ENCODE measurements at regions not wholly inside any gene's neighbourhood (a gene's known extent, or its start where the extent isn't known, plus 50 kb on each side); places are given as distances from the start of the nearest gene placed in this dataset.
"Not testable (repeated sequence)": the region's sequence is repeated elsewhere in the genome, so short reads cannot be mapped to it uniquely, and the experiment has no call there.

DNA sequence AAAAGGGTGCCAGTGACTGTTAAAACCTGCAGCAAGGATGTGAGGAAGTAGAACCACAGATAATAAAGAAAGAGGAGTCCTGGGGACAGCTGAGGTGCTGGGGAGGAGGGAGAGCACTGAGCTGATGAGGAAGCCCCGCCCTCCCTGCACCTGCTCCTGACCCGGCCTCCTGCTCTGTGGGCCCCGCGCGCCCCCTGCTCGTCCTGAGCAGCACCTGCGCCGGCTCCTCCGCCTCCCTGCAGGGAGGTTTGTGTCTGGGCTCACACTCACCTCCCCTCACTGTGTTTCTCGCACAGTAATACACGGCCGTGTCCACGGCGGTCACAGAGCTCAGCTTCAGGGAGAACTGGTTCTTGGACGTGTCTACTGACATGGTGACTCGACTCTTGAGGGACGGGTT, 797.6 kb downstream of the TMEM121 start:
- peak; percentile 24 for DNase-seq (ENCODE audit: low read depth)

DNA sequence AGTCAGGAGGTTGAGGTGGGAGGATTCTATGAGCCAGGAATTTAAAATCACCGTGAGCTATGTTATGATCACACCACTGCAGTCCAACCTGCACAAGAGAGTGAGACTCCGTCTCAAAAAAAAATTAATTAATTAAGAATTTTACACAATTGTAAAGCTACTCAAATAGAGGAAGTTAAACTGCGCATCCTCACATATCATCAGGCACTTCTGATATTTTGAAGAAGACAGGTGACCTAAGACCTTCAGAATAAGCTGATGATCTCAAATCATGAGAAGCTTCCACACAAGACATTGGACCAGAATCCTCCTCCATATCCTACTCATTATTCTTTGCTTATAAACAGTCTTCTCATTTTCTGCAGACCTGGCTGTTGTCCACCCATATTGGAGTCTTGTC, 800.9 kb downstream of the TMEM121 start:
- DNase-seq (ENCODE audit: low read depth), result no peak

DNA sequence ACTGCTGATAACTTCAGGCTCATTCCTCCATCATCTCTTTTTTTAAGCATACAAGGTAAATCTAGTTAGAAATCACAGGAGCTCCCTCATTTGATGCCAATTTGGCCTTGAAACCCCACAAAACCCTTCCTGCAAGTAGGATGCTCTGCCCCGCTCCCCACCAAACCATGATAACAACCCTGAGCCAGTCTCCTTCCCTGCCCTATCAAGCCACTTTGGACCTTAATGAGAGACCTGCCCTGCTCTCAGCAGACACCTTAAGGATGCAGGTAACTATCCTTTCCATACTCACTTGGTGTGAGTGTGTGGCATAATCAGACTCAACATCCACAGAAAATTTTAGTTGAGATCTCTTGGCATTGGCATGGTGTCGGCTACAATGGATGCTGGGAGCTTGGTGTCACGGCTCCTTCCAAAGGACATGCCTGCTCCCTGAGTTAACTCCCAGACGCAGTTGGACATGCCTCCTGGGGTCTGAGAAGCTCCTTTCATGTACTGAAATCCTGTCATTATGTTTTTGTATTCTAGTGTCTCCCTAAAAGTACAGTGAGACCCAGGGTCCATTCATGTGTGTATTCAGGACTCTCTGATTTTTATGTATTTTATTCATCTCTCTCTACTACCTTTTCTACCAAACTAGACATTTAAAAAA, 801.4 kb downstream of the TMEM121 start:
- DNase-seq (ENCODE audit: low read depth), result not testable (repeated sequence)

DNA sequence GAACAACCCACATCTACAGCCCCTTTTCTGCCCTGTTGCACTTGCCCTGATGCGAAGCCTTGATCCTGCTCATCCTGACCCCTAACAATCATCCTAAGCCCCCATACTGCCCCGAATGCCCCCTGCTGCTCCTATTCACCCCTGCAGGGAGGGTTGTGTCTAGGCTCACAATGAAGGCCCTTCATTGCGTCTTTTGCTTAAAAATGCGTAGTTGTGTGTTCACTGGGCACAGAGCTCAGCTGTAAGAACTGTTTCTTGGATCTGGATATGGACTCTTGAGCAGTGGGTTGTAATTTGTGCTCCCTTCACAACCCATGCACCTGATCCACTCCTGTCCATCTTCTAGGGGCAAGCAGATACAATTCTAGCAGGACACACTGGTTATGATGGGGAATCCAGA, 802.9 kb downstream of the TMEM121 start:
- not testable (repeated sequence) for DNase-seq (ENCODE audit: low read depth)

DNA sequence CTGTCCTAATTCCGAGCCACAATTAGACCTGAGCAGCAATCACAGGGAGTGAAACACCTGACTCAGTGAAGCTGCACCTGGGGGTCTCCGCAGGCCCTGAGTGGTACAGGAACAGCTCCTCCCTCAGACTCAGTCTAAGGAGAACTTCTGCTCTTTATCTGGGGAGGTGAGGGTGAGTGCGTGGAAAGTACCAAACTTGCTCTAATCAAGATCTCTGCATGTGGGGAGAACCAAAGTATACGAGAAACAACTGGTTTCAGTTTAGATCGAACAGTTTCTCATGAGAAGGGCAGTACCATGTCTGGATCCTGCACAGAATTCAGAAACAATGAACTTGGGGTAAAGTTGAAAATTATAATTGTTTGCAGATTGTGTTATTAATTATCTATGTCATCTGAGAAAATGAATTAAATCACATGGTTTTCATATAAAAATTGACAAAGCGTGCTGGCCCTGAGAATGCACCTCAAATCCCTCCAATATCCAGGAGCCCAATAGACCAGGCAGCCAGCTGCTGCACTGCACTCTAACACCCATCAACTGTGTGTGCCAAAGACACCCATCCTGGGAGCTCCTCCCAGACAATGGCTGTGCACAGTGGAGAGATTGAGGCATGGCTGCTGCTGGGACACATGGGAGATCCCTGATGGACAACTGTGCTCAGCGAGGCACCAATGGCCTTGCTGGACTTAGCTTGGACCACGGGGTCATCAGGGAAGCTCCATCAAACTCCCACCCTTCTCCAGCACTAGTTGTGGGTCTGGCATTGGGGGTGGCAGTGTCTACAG, 803.8 kb downstream of the TMEM121 start:
- not testable (repeated sequence) for DNase-seq (ENCODE audit: low read depth)

DNA sequence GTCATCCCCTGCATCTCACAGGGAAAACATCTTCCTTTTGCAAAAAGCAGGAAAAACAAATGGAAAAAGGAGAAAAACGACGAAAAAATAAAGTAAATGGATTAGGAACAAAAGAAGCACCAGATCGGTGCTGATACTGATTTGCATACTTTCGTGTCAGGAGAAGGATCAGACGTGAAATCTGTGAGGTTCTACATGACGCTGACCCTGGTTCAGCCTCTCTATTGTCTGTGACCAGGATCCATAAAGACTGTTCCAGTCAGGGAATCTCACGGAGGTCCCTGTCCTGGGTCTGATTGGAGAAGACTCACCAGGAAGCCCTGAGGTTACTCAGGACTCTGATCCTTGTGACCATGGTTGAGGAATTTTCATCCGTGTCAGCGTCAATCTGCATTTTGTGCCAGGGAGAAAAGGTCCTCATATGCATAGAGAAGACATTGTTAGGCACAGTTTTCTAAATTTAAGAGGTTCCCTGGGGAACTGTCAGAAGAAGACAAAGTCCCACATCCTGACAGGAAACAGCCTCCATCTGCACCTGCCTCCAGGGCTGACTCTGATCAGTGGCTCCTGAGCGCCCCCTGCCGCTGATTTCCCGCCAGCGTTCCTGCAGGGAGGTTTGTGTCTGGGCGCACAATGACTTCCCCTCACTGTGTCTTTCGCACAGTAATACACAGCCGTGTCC, 808.2 kb downstream of the TMEM121 start:
- DNase-seq (ENCODE audit: low read depth), result peak; percentile 78

DNA sequence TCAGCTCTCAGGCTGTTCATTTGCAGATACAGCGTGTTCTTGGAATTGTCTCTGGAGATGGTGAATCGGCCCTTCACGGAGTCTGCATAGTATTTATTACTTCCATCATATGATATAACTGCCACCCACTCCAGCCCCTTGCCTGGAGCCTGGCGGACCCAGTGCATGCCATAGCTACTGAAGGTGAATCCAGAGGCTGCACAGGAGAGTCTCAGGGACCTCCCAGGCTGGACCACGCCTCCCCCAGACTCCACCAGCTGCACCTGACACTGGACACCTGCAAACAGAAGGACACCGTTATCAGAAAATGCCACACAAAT, 808.7 kb downstream of the TMEM121 start:
- not testable (repeated sequence) for DNase-seq (ENCODE audit: low read depth)

DNA sequence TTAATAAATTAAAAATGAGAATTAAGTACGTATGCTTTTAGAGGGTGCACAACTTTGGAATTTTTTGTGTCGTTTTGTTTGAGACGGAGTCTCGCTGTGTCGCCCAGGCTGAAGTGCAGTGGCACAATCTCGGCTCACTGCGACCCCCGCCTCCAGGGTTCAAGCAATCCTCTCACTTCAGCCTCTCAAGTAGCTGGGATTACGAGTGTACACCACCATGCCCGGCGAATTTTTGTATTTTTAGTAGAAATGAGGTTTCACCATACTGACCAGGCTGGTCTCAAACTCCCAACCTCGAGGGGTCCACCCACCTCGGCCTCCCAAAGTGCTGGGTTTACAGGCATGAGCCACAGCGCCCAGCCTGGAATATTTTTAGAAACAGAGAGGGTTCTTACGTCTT, 812.4 kb downstream of the TMEM121 start:
- DNase-seq (ENCODE audit: low read depth), result not testable (repeated sequence)

DNA sequence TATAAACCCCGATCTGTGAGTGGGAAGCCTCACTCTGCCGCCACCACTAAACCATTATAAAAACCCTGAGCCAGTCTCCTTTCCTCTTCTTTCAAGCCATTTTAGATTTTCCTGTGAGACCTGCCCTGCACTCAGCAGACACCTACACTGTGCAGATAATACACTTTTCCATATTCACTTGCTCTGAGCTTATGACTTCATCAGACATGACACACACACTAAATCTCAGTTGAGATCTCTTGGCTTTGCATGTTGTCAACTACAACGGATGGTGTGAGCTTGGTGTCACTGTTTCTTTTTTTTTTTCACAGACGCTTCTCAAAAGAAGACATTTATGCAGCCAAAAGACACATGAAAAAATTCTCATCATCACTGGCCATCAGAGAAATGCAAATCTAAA, 814.3 kb downstream of the TMEM121 start:
- not testable (repeated sequence) for DNase-seq (ENCODE audit: low read depth)

DNA sequence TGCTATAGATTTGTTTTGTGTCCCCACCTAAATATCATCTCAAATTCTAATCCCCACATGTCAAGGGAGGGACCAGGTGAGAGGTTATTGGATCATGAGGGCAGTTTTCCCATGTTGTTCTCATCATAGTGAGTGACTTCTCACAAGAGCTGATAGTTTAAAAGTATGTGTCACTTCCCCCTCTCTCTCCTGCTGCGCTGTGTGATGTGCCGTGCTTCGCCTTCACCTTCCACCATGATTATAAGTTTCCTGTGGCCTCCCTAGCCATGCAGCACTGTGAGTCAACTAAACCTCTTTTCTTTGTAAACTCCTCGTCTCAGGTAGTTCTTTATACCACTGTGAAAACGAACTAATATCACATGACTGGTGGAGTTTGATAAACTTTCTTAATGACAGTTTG, 814.8 kb downstream of the TMEM121 start:
- not testable (repeated sequence) for DNase-seq (ENCODE audit: low read depth)

DNA sequence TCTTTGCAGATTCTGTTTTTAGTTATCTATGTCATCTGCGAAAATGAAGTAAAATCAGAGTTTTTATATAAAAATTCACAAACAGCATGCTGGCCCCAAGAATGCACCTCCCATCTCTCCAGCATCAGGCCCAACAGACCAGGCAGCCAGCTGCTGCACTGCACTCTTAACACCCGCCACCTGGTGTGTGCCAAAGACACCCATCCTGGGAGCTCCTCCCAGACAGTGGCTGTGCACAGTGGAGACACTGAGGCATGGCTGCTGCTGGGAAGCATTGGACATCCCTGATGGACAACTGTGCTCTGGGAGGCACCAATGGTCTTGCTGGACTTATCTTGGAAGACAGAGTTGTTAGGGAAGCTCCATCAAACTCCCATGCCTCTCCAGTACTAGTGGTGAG, 817.2 kb downstream of the TMEM121 start:
- no peak for DNase-seq (ENCODE audit: low read depth)

DNA sequence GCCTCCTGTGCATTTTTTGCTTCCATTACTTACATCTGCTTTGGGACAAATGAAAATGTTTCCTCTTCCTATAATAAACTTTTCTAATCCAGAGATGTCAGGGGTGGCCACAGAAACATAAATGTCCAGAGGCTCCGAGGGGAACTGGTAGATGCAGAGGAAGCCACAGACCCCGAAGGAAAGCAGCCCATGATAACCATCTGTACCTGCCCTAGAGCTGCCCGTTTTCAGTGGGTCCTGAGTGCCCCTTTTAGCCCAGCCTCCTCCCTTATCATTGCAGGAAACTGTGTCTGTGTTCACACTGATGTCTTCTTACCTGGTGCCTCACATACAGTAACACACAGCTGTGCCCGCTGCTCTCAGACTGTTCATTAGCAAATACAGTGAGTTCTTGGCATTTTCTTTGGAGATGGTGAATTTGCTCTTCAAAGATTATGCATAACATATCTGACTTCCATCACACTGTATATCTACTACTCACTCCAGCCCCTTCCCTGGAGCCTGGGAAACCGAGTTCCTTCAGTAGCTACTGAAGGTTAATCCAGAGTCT, 817.8 kb downstream of the TMEM121 start:
- DNase-seq (ENCODE audit: low read depth), result not testable (repeated sequence)

DNA sequence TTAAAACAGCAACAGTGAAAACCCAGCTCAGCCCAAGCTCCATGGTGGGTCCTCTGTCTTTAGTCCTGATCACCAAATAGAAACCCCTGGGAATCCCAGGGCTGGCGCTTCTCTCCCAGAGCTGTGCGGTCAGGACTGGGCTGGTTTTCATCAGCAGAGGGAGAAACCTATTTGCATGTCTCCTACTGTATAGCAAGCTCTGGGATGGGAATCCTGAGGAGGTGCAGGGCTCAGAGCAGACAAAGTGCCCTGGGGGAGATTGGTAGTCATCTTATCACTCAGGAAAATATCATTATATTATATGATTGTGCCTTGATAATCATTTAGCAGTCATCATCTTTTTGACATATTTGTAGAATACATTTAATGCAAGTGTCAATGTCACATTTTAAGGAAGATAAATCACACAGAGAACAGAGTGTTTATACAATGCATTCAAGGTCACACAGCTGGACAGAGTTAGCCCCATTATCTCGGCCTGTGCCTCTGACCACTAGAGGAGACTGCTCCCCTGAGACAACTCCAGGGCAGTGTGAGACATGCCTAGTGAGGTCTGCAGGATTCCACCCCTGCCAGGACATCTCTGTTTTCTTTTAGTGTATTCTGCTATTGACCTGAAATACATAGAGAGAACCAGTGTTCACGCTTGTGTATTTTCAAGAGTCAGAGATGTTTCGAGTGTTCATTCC, 818.6 kb downstream of the TMEM121 start:
- not testable (repeated sequence) for DNase-seq (ENCODE audit: low read depth)

DNA sequence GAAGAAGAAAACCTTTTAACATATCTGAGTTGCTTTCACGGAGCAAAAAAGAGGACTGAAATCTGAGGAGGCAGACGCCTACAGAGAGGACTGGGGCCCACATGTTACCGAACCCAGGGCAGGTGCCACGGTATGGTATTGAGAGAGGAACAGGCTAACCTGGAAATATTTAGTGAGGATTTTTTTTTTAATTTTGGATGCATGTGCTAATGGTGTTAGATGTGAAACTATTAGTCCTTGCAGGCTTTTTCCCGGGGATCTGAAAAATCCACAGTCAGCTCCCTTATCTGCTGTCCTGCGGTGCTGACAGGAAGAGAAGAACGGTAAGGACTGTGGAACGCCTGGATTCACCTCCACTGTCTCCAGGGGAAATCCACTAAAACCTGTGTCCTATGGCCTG, 819.7 kb downstream of the TMEM121 start:
- DNase-seq (ENCODE audit: low read depth), result no peak

DNA sequence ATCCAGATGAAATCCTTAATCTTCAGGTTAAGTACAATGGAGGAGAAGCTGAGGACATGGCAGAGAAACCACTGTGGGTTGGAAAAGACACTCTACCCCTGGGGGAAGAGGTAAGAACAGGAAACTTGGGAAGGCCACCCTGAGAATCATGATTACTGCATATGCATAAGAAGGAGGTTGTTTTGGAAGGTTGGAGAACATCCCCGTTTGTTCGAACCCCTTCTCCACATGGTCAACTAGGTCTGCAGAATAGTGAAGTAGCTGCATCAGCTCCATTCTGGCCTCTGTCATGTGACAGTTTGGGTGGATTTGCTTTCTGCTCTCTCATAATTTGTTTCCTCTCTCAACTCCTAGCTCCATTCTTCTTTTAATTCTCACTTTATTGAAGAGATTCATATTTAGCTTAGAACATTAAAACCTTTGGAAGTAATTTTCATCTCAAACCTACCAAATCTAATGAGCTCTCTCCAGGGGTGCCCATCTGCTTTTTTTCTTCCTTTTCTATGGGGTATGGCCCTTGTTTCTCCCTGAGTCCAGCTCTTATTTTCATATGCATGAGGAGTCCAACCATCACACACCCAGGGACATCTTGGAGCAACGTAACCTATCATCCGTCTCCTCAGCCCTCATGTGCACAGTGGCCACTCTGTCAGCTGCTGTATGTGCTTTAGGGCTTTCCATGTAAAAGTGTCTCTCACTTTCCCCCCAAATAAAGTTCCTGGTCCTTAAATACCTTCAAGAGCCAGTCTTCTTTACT, 820.3 kb downstream of the TMEM121 start:
- no peak for DNase-seq (ENCODE audit: low read depth)

DNA sequence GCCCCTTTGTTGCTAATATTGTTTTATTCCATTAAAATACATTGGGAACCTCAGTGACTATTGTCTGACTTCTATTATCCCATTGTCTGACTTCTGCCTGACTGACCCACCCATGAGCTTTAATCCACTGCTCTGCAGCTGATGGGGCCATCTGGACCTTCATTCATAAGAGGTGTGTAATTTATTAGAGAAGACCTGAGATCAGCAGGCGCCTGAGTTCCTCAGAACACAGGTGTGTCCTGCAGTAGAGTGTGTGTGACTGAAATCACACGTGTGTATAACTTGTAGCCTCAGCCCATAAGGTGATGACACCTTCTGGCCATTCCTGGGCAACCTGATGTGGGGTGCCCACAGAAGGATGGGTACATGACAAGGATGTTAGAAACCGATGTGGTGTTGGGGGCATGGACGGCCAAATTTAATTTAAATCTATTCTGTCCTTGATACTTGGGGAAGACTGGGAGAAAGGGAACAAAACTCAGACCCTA, 821.0 kb downstream of the TMEM121 start:
- DNase-seq (ENCODE audit: low read depth), result no peak

DNA sequence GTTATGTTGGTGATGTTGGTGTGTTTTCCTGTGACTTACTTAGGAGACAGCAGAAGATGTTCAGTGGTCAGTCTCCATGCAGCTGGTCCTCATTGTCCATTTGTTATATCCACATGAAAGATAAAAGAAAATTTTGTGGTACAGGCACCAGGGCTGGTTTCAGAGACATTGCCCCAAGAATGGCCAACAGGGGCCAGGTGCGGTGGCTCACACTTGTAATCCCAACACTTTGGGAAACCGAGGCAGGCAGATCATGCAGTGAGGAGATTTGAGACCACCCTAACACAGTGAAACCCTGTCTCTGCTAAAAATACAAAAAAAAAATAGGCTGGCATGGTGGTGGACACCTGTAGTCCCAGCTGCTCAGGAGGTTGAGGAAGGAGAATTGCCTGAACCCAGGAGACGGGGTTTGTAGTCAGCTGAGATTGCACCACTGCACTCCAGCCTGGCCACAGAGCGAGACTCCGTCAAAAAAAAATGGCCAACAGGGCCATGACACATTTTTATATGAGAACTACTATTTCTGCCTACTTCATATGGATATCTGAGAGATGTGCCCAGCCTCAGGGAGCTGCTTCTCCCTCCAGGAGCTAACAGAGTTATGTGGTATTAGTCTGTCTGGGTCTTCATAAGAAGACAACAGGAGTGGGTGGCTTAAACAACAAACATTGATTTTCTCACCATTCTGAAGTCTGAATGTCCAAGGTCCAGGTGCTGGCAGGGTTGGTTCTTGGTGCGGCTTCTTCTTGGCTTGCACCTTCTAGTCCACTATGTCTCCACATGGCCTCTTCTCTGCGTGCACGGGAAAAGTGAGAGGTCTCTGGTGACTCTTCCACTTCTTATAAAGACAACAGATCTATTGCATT, 821.7 kb downstream of the TMEM121 start:
- no peak for DNase-seq (ENCODE audit: low read depth)

DNA sequence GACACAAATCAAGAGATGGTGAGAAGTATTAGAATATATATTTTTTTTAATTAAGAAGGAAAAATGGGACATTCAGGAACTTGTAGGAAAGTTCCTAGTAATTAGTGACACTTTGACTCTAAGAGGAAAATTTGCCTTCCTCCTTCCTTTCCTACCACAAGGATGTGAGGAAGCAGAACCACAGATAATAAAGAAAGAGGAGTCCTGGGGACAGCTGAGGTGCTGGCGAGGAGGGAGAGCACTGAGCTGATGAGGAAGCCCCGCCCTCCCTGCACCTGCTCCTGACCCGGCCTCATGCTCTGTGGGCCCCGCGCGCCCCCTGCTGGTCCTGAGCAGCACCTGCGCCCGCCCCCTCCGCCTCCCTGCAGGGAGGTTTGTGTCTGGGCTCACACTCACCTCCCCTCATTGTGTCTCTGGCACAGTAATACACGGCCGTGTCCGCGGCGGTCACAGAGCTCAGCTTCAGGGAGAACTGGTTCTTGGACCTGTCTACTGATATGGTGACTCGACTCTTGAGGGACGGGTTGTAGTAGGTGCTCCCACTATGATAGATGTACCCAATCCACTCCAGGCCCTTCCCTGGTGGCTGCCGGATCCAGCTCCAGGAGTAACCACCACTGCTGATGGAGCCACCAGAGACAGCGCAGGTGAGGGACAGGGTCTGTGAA, 822.6 kb downstream of the TMEM121 start:
- peak; percentile 50 for DNase-seq (ENCODE audit: low read depth)

DNA sequence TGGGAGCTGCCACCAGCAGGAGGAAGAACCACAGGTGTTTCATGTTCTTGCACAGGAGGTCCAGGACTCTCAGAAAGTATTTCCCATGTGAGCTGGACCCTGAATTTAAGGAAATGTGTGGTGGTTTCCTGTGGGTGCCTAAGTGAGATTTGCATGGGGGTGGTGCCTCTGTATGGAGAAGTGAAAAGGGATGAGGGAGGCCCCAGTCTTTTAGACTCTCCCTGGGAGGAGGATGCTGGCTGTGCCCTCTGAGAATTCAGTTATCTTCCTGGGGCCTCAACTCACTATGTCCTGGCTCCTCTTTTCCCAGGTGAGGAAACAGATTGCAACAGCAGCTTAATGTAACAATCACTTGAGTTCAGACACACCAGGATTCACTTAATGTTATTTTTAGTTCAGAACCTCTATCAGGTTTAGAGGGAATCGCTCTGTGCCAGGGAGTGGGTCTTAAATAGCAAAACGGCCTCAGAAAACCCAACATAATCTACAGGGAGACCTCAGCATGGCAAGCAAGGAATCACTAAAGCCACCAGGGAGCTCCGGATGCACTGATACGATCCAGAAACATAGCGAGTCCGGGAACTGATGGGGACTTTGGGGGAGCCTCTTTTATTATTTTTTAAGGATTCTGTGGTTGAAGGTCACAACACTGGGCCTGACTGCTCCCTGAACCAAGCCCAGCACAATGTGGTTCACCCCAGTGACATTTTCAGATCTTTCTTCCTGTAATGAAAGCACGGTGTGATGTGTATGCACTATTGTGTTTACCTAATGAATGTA, 823.5 kb downstream of the TMEM121 start:
- DNase-seq (ENCODE audit: low read depth), result not testable (repeated sequence)
